Type B pancreatic cell (in vitro differentiated cells): ENCODE measurements at regions not wholly inside any gene's neighbourhood (a gene's known extent, or its start where the extent isn't known, plus 50 kb on each side); places are given as distances from the start of the nearest gene placed in this dataset.
"Not testable (repeated sequence)": the region's sequence is repeated elsewhere in the genome, so short reads cannot be mapped to it uniquely, and the experiment has no call there.

Experiments used
- DNase-seq: peaks from one replicate; pipeline ENCODE4 v3.0.0; 2021; ENCODE audit warnings: mixed read lengths; ENCODE audit not compliant: unreplicated experiment; ENCODE audit errors: extremely low spot score
- H3K27ac Mint-ChIP-seq: 2 replicates; pipeline ENCODE4 v1.8.0; 2021; ENCODE audit warnings: mild to moderate bottlenecking, mixed read lengths
- H3K27me3 Mint-ChIP-seq: 2 replicates; pipeline ENCODE4 v1.8.0; 2021; ENCODE audit warnings: mixed read lengths
- H3K36me3 Mint-ChIP-seq: 2 replicates; pipeline ENCODE4 v1.8.0; 2021; ENCODE audit warnings: mixed read lengths
- H3K4me1 Mint-ChIP-seq: one replicate; pipeline ENCODE4 v1.8.0; 2021; ENCODE audit warnings: mixed read lengths; ENCODE audit not compliant: unreplicated experiment
- H3K4me3 Mint-ChIP-seq: 2 replicates; pipeline ENCODE4 v1.8.0; 2021; ENCODE audit warnings: mild to moderate bottlenecking, mixed read lengths
- H3K9me3 Mint-ChIP-seq: 2 replicates; pipeline ENCODE4 v1.8.0; 2021; ENCODE audit warnings: mixed read lengths
- CTCF ChIP-seq: fragments of 200-600 bp; sonication (generic); conservative IDR thresholded peaks from 2 replicates; pipeline ENCODE4 v1.5.0; 2021; ENCODE audit warnings: antibody characterized with exemption, mild to moderate bottlenecking

GRCh38 chr13:61563645-61564044 is 148.0 kb upstream of the PCDH20 start:
- no peak overlapping the region for H3K4me3 Mint-ChIP-seq
- no peaks in the 10 kb centered on the region for H3K36me3 Mint-ChIP-seq
- no peak overlapping the region for H3K27ac Mint-ChIP-seq
- H3K4me1 Mint-ChIP-seq = no peaks in the 10 kb centered on the region
- DNase-seq = no peak
- H3K27me3 Mint-ChIP-seq = no peaks in the 10 kb centered on the region
- no peak for TF ChIP-seq CTCF
- no peaks in the 10 kb centered on the region for H3K9me3 Mint-ChIP-seq

DNA sequence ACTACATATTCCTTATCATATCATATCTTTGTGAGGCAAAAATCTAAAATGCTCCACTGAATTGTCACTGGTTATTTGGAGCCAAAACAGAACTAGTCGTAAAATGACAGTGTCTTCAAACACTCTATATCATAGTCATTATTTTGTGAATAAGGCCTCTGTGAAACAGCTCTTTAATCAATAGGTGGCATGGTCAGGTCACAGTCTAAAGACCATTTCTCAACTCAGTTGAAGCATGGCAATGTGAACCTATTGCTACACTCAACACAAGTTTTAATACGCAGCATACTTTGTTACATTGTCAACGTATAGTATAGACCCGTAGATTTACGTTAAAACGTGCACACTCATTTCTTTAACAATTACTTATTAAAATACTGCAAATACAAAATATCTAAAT is 131.3 kb upstream of the PCDH20 start:
- DNase-seq = no peak
- no peak overlapping the region for H3K4me3 Mint-ChIP-seq
- no peaks in the 10 kb centered on the region for H3K27me3 Mint-ChIP-seq
- H3K27ac Mint-ChIP-seq = no peak overlapping the region
- H3K36me3 Mint-ChIP-seq = no peaks in the 10 kb centered on the region
- no peaks in the 10 kb centered on the region for H3K4me1 Mint-ChIP-seq
- no peaks in the 10 kb centered on the region for H3K9me3 Mint-ChIP-seq
- no peak for TF ChIP-seq CTCF

DNA sequence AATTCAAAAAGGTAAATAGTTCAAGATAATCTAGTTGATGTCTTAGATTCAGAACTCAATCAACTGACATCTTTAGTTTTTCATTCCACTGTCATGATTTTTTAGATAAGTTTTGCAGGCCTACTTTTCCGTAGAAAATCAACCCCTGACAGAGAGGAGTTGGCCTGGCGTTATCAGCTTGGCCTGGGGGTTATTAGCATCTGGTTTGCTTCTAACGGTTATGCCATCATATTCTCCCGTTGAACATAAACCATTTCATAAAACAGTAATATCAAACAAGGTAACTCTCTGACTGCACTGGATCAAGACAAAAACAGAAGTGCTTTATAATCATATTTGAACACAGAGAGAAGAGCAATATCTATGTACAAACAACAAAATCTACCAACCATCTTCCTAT is 130.8 kb upstream of the PCDH20 start:
- H3K4me3 Mint-ChIP-seq = no peak overlapping the region
- no peaks in the 10 kb centered on the region for H3K9me3 Mint-ChIP-seq
- no peaks in the 10 kb centered on the region for H3K27me3 Mint-ChIP-seq
- no peaks in the 10 kb centered on the region for H3K4me1 Mint-ChIP-seq
- DNase-seq = no peak
- TF ChIP-seq CTCF = no peak
- no peaks in the 10 kb centered on the region for H3K36me3 Mint-ChIP-seq
- H3K27ac Mint-ChIP-seq = no peak overlapping the region

GRCh38 chr13:61536433-61536832 is 120.8 kb upstream of the PCDH20 start:
- no peak for TF ChIP-seq CTCF
- Mint-ChIP-seq H3K4me3 (no peak overlapping the region), H3K4me1 (no peaks in the 10 kb centered on the region), H3K36me3 (no peaks in the 10 kb centered on the region), H3K9me3 (no peaks in the 10 kb centered on the region), H3K27me3 (no peaks in the 10 kb centered on the region), H3K27ac (no peak overlapping the region)
- no peak for DNase-seq

GRCh38 chr13:61531383-61532065 is 115.9 kb upstream of the PCDH20 start:
- H3K4me1 Mint-ChIP-seq = no peaks in the 10 kb centered on the region
- no peak for TF ChIP-seq CTCF
- H3K36me3 Mint-ChIP-seq = no peaks in the 10 kb centered on the region
- no peaks in the 10 kb centered on the region for H3K9me3 Mint-ChIP-seq
- no peaks in the 10 kb centered on the region for H3K27me3 Mint-ChIP-seq
- no peak overlapping the region for H3K4me3 Mint-ChIP-seq
- no peak for DNase-seq
- no peak overlapping the region for H3K27ac Mint-ChIP-seq

GRCh38 chr13:61519214-61519613 is 103.6 kb upstream of the PCDH20 start:
- not testable (repeated sequence) for H3K27me3 Mint-ChIP-seq, H3K4me3 Mint-ChIP-seq, DNase-seq, H3K27ac Mint-ChIP-seq, H3K4me1 Mint-ChIP-seq, H3K9me3 Mint-ChIP-seq, H3K36me3 Mint-ChIP-seq
